Neural progenitor cell (in vitro differentiated cells): ENCODE measurements at regions not wholly inside any gene's neighbourhood (a gene's known extent, or its start where the extent isn't known, plus 50 kb on each side); places are given as distances from the start of the nearest gene placed in this dataset.

Experiments used
- EZH2 ChIP-seq: fragments of 200-600 bp; sonication (generic); IDR thresholded peaks from 2 replicates; pipeline ENCODE4 v1.6.1; 2017; ENCODE audit warnings: antibody characterized with exemption, mild to moderate bottlenecking, moderate library complexity
- TF ChIP-seq, protein P1 (sequence below): fragments of 200-600 bp; sonication (generic); IDR thresholded peaks from 2 replicates; pipeline ENCODE4 v1.5.1; 2017; ENCODE audit warnings: antibody characterized with exemption, mild to moderate bottlenecking

DNA sequence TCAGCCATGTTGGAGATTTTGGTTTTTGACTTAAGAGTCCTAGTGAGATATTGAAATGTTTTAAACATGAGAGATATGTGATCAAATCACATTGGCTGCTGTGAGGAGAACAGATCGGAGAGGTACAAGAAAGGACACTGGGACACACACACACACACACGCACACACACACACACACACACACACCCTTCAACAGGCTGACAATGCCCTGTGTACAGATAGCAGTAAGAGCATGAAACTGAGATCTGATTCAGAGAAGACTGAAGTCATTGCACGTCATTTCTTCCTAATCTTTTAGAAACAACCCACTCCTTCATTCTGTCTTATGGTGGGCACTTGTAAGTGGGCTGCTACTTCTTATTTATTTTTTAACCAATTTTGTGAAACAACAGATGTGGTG, 200.5 kb upstream of the E2F8 start:
- TF ChIP-seq, protein P1, sequence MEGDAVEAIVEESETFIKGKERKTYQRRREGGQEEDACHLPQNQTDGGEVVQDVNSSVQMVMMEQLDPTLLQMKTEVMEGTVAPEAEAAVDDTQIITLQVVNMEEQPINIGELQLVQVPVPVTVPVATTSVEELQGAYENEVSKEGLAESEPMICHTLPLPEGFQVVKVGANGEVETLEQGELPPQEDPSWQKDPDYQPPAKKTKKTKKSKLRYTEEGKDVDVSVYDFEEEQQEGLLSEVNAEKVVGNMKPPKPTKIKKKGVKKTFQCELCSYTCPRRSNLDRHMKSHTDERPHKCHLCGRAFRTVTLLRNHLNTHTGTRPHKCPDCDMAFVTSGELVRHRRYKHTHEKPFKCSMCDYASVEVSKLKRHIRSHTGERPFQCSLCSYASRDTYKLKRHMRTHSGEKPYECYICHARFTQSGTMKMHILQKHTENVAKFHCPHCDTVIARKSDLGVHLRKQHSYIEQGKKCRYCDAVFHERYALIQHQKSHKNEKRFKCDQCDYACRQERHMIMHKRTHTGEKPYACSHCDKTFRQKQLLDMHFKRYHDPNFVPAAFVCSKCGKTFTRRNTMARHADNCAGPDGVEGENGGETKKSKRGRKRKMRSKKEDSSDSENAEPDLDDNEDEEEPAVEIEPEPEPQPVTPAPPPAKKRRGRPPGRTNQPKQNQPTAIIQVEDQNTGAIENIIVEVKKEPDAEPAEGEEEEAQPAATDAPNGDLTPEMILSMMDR, result no peak
- TF ChIP-seq EZH2, result no peak
